ENCODE measurements at regions not wholly inside any gene's neighbourhood (a gene's known extent, or its start where the extent isn't known, plus 50 kb on each side); places are given as distances from the start of the nearest gene placed in this dataset.

DNA sequence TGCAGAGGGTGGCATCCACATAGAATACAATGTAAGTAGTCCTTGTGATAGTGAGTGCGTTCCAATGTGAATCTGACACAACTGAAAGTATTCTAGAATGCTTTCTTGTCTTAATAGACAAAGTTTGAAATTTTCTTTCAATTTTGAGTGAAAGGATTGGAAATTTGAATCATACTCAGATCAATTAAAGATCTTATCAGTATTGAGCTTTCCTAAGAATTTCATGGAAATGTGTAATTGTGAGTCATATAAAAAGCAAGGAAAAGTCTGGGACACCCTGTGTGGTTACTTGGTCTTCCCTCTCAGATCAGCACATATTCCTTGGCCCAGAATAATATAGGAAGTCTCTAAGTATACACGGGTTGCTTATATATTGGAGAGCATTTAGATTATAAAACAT lies 99.1 kb downstream of the MBL2 start:
- TF ChIP-seq, protein P1, sequence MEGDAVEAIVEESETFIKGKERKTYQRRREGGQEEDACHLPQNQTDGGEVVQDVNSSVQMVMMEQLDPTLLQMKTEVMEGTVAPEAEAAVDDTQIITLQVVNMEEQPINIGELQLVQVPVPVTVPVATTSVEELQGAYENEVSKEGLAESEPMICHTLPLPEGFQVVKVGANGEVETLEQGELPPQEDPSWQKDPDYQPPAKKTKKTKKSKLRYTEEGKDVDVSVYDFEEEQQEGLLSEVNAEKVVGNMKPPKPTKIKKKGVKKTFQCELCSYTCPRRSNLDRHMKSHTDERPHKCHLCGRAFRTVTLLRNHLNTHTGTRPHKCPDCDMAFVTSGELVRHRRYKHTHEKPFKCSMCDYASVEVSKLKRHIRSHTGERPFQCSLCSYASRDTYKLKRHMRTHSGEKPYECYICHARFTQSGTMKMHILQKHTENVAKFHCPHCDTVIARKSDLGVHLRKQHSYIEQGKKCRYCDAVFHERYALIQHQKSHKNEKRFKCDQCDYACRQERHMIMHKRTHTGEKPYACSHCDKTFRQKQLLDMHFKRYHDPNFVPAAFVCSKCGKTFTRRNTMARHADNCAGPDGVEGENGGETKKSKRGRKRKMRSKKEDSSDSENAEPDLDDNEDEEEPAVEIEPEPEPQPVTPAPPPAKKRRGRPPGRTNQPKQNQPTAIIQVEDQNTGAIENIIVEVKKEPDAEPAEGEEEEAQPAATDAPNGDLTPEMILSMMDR (IDR thresholded peaks at IDR 0.05; ENCODE audit: low read depth, low read length, missing control alignments): no peak
- no peak overlapping the region for H3K4me3 ChIP-seq (replicated peaks; ENCODE audit: low read depth, low read length)
- DNase-seq (ENCODE audit: extremely low read depth, low read depth): no peak

DNA sequence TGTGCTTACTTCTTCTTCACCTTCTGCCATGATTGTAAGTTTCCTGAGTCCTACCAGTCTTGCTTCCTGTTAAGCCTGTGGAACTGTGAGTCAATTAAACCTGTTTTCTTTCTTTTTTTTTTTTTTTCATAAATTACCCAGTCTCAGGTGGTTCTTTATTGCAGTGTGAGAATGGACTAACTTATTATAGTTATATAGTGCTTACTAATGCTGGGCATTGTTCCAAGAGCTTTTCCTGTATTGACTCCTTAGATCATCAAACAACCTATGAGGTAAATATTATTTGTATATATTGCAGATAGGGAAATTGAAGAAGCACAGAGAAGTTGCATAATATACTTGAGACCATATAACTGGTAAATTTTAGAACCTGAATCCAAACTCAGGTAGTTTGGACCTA lies 98.1 kb downstream of the MBL2 start:
- TF ChIP-seq, protein P1 (IDR thresholded peaks at IDR 0.05; ENCODE audit: low read depth, low read length, missing control alignments): no peak
- H3K4me3 ChIP-seq (replicated peaks; ENCODE audit: low read depth, low read length): no peak overlapping the region
- no peak for DNase-seq (ENCODE audit: extremely low read depth, low read depth)

DNA sequence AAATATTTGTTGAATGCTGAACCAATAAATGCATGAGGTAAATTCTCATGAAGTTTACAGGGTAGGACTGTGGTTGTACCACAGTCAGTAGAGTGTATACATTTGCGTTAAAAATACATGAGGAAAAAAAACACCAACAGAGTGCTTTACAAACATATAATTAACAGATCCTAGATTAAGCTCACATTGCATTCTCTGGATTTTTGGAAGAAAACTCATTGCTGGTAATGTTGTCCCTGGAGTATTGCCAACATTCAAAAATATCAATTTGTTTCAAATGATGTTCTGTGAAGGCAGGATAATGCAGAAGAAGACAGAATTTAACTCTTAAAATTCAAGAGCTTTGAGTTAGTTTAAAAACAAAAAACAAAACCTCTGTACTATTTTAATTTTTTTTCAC lies 95.5 kb downstream of the MBL2 start:
- TF ChIP-seq, protein P1 (IDR thresholded peaks at IDR 0.05; ENCODE audit: low read depth, low read length, missing control alignments): no peak
- no peak for DNase-seq (ENCODE audit: extremely low read depth, low read depth)
- H3K4me3 ChIP-seq (replicated peaks; ENCODE audit: low read depth, low read length): no peak overlapping the region

DNA sequence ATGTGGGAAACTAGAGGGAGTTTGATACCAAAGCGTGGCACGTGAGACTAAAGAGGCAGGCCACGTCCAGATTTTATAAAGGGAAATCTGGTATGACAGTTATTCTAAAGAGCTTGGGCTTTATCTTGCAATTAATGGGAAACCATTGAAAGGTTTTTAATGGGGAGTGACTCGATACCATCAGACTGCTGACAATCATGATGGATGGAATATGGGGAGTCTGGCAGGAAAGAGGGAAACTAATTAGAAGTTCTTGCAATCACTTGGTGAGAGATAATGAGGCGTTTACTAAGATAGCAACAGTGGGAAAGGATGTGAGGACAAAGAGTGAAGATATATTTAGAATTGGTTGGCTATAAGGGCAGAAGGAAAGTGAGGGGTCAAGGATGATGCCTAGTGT lies 94.0 kb downstream of the MBL2 start:
- no peak overlapping the region for H3K4me3 ChIP-seq (replicated peaks; ENCODE audit: low read depth, low read length)
- DNase-seq (ENCODE audit: extremely low read depth, low read depth): no peak
- TF ChIP-seq, protein P1 (IDR thresholded peaks at IDR 0.05; ENCODE audit: low read depth, low read length, missing control alignments): no peak

DNA sequence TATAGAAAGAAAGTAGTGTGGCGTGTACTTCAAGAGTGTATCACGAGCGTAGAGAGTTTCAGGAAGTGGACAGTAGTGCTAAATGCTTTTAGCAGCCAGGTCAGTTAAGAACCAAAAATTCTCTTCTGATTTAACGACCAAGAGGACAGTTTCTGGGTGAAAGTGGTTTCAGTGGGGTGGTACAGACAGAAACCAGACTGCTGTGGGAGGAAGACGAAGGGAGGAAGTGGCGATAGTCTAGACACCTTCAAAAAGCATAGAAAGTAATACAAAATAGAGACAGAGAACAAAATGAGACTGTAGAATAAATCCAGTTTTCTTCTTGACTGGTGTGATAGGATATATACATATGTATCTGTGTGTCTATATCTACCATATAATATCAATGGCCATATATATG lies 93.5 kb downstream of the MBL2 start:
- TF ChIP-seq, protein P1 (IDR thresholded peaks at IDR 0.05; ENCODE audit: low read depth, low read length, missing control alignments): no peak
- H3K4me3 ChIP-seq (replicated peaks; ENCODE audit: low read depth, low read length): no peak overlapping the region
- no peak for DNase-seq (ENCODE audit: extremely low read depth, low read depth)

DNA sequence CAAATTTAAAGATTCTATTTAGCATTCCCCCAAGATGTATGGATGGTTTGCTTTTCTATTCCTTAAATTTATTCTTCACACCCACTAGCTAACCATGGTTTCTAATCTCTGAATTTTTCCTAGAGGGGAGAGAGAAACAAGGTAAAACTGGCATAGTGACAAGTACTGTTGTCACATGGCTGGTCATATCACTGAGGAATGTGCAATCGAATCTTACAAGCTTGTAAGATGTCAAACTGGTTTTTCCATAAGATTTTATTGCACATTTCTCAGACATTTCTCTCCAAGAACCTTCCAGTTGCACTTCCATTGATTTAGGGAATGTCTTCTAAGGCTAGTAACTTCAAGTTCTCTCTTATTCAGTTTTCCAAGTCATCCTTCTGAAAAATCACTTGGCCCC lies 89.8 kb downstream of the MBL2 start:
- H3K4me3 ChIP-seq (replicated peaks; ENCODE audit: low read depth, low read length): no peak overlapping the region
- TF ChIP-seq, protein P1 (IDR thresholded peaks at IDR 0.05; ENCODE audit: low read depth, low read length, missing control alignments): no peak
- no peak for DNase-seq (ENCODE audit: extremely low read depth, low read depth)

DNA sequence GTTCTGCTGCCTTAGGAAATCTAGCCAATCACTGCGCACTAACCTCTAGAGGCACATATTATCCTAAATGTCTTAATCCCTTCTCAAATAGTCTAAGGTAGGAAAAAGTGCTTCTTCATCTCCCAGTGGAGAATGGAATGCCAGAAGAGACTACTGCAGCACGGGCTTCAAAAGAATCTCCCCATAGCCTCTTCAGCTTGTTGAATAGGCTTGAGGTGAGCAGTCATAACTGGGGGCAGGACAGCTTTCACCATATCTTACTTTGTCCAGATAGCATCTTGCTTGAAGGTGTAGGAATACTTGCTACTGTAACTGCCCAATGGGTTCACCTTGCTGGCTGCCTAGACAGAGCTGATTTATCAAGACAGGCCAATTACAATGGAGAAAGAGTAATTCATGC lies 88.8 kb downstream of the MBL2 start:
- TF ChIP-seq, protein P1 (IDR thresholded peaks at IDR 0.05; ENCODE audit: low read depth, low read length, missing control alignments): no peak
- no peak overlapping the region for H3K4me3 ChIP-seq (replicated peaks; ENCODE audit: low read depth, low read length)
- no peak for DNase-seq (ENCODE audit: extremely low read depth, low read depth)

Measured in HFF-Myc (cell line).